GM12892 (cell line): ENCODE measurements at regions not wholly inside any gene's neighbourhood (a gene's known extent, or its start where the extent isn't known, plus 50 kb on each side); places are given as distances from the start of the nearest gene placed in this dataset.

Experiments
- DNase-seq: peaks from one replicate; pipeline ENCODE4 v3.0.0; 2011; ENCODE audit not compliant: insufficient read length
- FAIRE-seq: peaks from 2 replicates; lab custom pipeline; 2011; peaks lifted over from hg19 to GRCh38; lab: Jason Lieb, UNC
- POLR2A ChIP-seq: IDR thresholded peaks from 2 replicates; pipeline ENCODE4 v1.6.1; 2011; ENCODE audit warnings: low read depth, low read length, control low read depth
- POLR2AphosphoS5 ChIP-seq: IDR thresholded peaks from 2 replicates; pipeline ENCODE4 v1.6.1; 2011; ENCODE audit warnings: low read depth, low read length, control low read depth
- TAF1 ChIP-seq: IDR thresholded peaks from 2 replicates; pipeline ENCODE4 v1.6.1; 2011; ENCODE audit warnings: low read depth, mild to moderate bottlenecking, control low read depth, low read length, borderline replicate concordance

- FAIRE-seq (no peak), DNase-seq (no peak)
- TF ChIP-seq TAF1 = no peak
- no peak for TF ChIP-seq POLR2AphosphoS5
- no peak for TF ChIP-seq POLR2A
These were observed 69.2 kb downstream of the ISG20 start for GRCh38 chr15:88707771-88708654.

GRCh38 chr15:88708655-88709054 lies 69.8 kb downstream of the ISG20 start:
- no peak for TF ChIP-seq POLR2A
- no peak for TF ChIP-seq POLR2AphosphoS5
- no peak for TF ChIP-seq TAF1
- DNase-seq = no peak
- no peak for FAIRE-seq

- FAIRE-seq (no peak), DNase-seq (no peak)
- TF ChIP-seq POLR2A = no peak
- TF ChIP-seq POLR2AphosphoS5 = no peak
- no peak for TF ChIP-seq TAF1
These were observed 71.4 kb downstream of the ISG20 start for GRCh38 chr15:88710027-88710715.

GRCh38 chr15:88711806-88712205 lies 73.0 kb downstream of the ISG20 start:
- FAIRE-seq = no peak

DNA sequence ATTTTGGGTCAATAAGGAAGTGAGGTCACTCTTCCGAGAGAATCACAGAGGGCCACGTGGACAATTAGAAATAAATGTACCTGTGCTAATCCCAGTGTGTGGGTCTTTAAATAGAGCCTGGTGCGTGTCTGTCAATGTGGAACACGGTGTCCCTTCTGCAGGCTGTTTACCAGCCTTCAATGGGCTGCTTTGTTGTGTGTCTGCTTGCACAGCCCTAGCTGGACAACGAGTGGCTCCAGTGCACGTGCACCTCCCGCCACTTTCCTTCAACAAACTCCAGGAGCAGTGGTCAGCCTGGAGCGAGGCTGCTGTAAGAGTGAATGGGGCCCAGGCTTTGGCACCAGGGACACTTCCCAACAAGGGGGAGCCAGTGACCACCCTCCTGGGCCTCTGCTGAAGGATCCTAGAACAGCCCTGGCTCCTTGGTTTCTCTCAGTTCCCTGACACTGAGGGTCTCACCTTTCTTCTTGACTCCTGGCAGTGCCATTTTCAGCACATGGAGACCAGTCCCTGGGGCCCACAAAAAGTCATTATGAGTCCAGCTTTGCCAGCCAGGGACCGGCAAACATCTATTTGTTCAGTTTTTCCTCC lies 76.1 kb downstream of the ISG20 start:
- no peak for TF ChIP-seq TAF1
- no peak for TF ChIP-seq POLR2A
- TF ChIP-seq POLR2AphosphoS5 = no peak
- FAIRE-seq (no peak), DNase-seq (no peak)

More at GRCh38 chr15:88711806-88712205, 73.0 kb downstream of the ISG20 start:
- TF ChIP-seq TAF1 (no peak), POLR2AphosphoS5 (no peak)
- no peak for DNase-seq

DNA sequence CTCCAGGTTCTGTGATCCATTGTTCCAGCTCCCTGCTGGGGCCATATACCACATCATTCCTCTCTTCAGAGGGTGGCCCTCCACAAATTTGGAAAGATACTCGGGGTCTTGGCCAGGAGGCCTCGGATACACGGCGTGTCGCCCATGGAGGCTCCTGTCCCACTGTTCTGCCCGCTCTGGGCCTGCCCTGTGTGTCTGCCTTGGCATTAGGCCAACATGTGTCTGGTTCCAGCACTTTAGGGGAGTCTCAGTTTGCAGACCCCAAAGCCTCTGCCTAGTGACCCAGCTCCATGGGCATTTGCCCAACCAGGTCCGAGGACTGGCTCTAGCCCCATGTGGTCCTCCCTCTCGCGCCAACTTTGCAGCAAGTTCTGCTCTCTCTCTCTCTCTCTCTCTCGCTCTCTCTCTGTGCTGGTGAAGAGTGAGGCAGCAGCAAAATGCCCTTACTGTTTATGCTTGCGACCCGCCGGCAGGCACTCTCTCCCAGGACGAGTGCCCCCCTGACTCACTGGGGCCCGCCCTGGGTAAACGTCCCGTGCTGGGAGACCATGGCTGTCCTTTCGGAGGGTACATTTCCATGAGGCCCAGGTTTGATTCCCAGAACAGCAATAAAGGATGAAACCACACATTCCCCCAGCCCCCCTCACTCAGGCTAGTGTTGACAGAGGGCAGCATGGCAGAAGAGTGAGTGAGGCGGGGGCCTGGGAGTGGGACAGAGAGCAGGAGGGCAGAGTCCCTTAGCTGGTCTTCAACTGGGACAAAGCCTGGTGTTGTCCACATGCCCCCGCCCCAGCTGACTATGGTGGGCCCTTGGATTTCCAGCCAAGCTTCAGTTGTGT lies 77.9 kb downstream of the ISG20 start:
- no peak for FAIRE-seq

DNA sequence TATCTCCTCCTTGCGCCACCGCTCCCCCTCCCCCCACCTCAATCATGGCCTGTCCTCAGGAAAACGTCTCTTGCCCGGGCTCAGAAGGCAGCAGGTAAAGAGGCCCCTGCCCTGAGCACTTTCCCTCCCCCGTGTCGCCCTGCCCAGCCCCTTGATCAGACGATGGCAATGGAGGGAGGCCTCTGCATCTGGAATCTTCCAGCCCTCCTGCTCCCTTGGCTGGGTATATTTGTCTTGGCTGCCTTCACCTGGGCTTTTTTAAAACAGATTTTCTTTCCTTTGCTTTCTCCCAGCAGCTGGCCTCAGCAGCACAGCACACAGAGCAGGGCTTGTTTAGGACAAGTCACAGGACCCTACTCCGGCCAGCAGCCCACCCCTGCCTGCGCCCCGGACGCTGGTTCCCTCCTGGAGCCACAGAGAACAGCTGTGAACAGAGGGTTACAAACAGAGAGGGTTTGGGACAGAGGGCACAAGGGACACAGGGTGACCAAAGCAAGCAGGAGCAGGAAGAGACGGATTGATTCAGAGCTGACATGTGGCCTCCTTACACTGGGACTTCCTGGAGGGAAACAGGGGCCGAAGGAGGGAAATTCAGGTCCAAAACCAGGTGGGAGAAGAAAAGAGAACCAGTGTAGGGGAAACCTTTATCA lies 78.7 kb downstream of the ISG20 start:
- no peak for FAIRE-seq
- no peak for TF ChIP-seq TAF1
- no peak for DNase-seq

More for the DNA sequence above, 77.9 kb downstream of the ISG20 start:
- no peak for DNase-seq
- no peak for TF ChIP-seq POLR2AphosphoS5
- TF ChIP-seq TAF1 = no peak
- no peak for TF ChIP-seq POLR2A

GRCh38 chr15:88718731-88719130 lies 79.9 kb downstream of the ISG20 start:
- TF ChIP-seq POLR2A (no peak), POLR2AphosphoS5 (no peak), TAF1 (no peak)
- FAIRE-seq = no peak
- no peak for DNase-seq

GRCh38 chr15:88719654-88720053 lies 80.8 kb downstream of the ISG20 start:
- FAIRE-seq = peak; percentile 33
- no peak for TF ChIP-seq POLR2A
- TF ChIP-seq POLR2AphosphoS5 = no peak
- no peak for TF ChIP-seq TAF1
- DNase-seq = no peak
